Neuronal stem cell (in vitro differentiated cells): ENCODE measurements at regions not wholly inside any gene's neighbourhood (a gene's known extent, or its start where the extent isn't known, plus 50 kb on each side); places are given as distances from the start of the nearest gene placed in this dataset.

Source experiments
- DNase-seq: peaks from one replicate; pipeline ENCODE4 v3.0.0-alpha.2; 2013; ENCODE audit warnings: low spot score
- H2AFZ ChIP-seq: one replicate; pipeline ENCODE4 v1.6.1; 2013; ENCODE audit warnings: mild to moderate bottlenecking, low read length, inconsistent platforms
- H2AK5ac ChIP-seq: 2 replicates; pipeline ENCODE4 v1.6.1; 2013; ENCODE audit warnings: low read depth, mild to moderate bottlenecking, inconsistent platforms, low read length, moderate library complexity, mixed read lengths
- H2BK120ac ChIP-seq: 2 replicates; pipeline ENCODE4 v1.6.1; 2013; ENCODE audit warnings: low read depth, mild to moderate bottlenecking, inconsistent platforms, low read length, moderate library complexity, mixed read lengths
- H2BK12ac ChIP-seq: one replicate; pipeline ENCODE4 v1.6.1; 2013; ENCODE audit warnings: low read length, inconsistent platforms
- H2BK15ac ChIP-seq: 2 replicates; pipeline ENCODE4 v1.6.1; 2013; ENCODE audit warnings: mild to moderate bottlenecking, low read length, inconsistent platforms, mixed read lengths
- H2BK5ac ChIP-seq: one replicate; pipeline ENCODE4 v1.6.1; 2013; ENCODE audit warnings: inconsistent platforms, mild to moderate bottlenecking, low read length, moderate library complexity
- H3K14ac ChIP-seq: one replicate; pipeline ENCODE4 v1.6.1; 2013; ENCODE audit warnings: low read length, inconsistent platforms
- H3K18ac ChIP-seq: 2 replicates; pipeline ENCODE4 v1.6.1; 2013; ENCODE audit warnings: low read length, inconsistent platforms
- H3K23ac ChIP-seq: 2 replicates; pipeline ENCODE4 v1.6.1; 2013; ENCODE audit warnings: low read depth, mild to moderate bottlenecking, mixed read lengths, low read length, inconsistent platforms; ENCODE audit not compliant: poor library complexity
- H3K27ac ChIP-seq: replicated peaks from 3 replicates; pipeline ENCODE4 v1.5.1; 2013; ENCODE audit warnings: low read length, inconsistent platforms
- H3K27me3 ChIP-seq, 3 experiments: 2 replicates each; pipeline ENCODE4 v1.6.1; 2013; ENCODE audit warnings: low read length in 3 of 3, mild to moderate bottlenecking in 2 of 3, inconsistent platforms in 1 of 3, low read depth in 1 of 3, mixed read lengths in 1 of 3, moderate library complexity in 1 of 3; ENCODE audit not compliant: control insufficient read depth in 3 of 3, insufficient read depth in 3 of 3
- H3K36me3 ChIP-seq, 2 donors: replicated peaks in 1 of 2; 2 replicates each; pipeline ENCODE4 v1.6.1; 2013; ENCODE audit warnings: low read length in 2 of 2; ENCODE audit not compliant: control insufficient read depth in 2 of 2, insufficient read depth in 2 of 2
- H3K4ac ChIP-seq: 2 replicates; pipeline ENCODE4 v1.6.1; 2013; ENCODE audit warnings: inconsistent platforms, mild to moderate bottlenecking, low read length, moderate library complexity
- H3K4me1 ChIP-seq, 2 donors: 1 replicate in 1 of 2; 2 replicates in 1 of 2; pipeline ENCODE4 v1.6.1; 2013; ENCODE audit warnings: low read length in 2 of 2, low read depth in 1 of 2; ENCODE audit not compliant: control insufficient read depth in 2 of 2, insufficient read depth in 1 of 2
- H3K4me2 ChIP-seq: one replicate; pipeline ENCODE4 v1.6.1; 2013; ENCODE audit warnings: mild to moderate bottlenecking, low read length, inconsistent platforms; ENCODE audit not compliant: insufficient read depth, poor library complexity, severe bottlenecking
- H3K4me3 ChIP-seq, 2 donors: 2 replicates each; pipeline ENCODE4 v1.5.1; 2013; ENCODE audit warnings: low read length in 2 of 2, mild to moderate bottlenecking in 2 of 2, inconsistent platforms in 1 of 2, moderate library complexity in 1 of 2
- H3K79me1 ChIP-seq: one replicate; pipeline ENCODE4 v1.6.1; 2013; ENCODE audit warnings: low read depth, mild to moderate bottlenecking, inconsistent platforms, low read length, moderate library complexity
- H3K9ac ChIP-seq: one replicate; pipeline ENCODE4 v1.6.1; 2013; ENCODE audit warnings: mild to moderate bottlenecking, low read depth, low read length, inconsistent platforms; ENCODE audit not compliant: poor library complexity
- H3K9me3 ChIP-seq, 2 donors: replicated peaks in 1 of 2; 2 replicates each; pipeline versions ENCODE3 to v1.6.1; 2013; ENCODE audit warnings: low read length in 2 of 2, mild to moderate bottlenecking in 2 of 2, inconsistent platforms in 1 of 2, low read depth in 1 of 2, mixed read lengths in 1 of 2, moderate library complexity in 1 of 2; ENCODE audit not compliant: control insufficient read depth in 2 of 2, insufficient read depth in 1 of 2
- H4K8ac ChIP-seq: one replicate; pipeline ENCODE4 v1.6.1; 2013; ENCODE audit warnings: low read depth, mild to moderate bottlenecking, inconsistent platforms, low read length, moderate library complexity
- H4K91ac ChIP-seq: one replicate; pipeline ENCODE4 v1.6.1; 2013; ENCODE audit warnings: low read length, low read depth, mild to moderate bottlenecking, inconsistent platforms; ENCODE audit not compliant: poor library complexity
- WGBS, 2 donors: extraction: QIAGEN DNeasy Blood & Tissue Kit; methylation state at CpG; one replicate each; pipeline ENCODE4 v1.1.7; 2013; ENCODE audit warnings: missing lambda C conversion rate in 2 of 2, mixed read lengths in 1 of 2; ENCODE audit not compliant: insufficient read length in 2 of 2, insufficient replicate concordance in 1 of 2; ENCODE audit errors: extremely low coverage in 2 of 2; 5-methylcytosine and 5-hydroxymethylcytosine counted together

DNA sequence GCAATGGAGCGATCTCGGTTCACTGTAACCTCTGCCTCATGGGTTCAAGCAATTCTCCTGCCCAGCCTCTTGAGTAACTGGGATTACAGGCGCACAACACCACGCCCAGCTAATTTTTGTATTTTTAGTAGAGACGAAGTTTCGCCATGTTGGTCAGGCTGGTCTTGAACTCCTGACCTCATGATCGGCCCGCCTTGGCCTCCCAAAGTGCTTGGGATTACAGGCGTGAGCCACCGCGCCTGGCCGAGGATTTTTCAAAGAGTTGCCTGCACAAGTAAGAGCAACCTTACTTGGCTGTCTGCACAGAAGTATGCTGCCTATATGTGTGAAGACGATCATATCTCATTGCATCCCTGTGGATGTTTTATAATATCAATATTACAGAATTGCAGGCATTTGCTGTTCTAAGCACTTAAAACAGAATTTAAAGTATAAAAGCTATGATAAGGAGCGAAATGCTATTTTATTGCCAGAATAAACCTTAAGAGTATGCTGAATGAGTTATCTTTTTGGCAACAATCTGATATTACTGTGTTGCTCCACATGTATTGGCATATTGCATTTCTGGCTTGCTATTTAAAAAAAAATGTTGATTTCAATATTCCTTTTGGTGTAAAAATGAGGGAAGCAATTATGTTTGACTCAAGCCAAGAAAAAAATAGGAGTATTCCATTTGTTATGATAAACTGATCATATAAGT lies 379.4 kb upstream of the SEMA3D start:
- Histone ChIP-seq H2BK15ac (no peak overlapping the region), H4K91ac (no peak overlapping the region), H3K14ac (no peak overlapping the region), H3K79me1 (no peaks in the 10 kb centered on the region), H2BK12ac (no peak overlapping the region), H3K4me3 (no peak overlapping the region), H3K27me3 (no peaks in the 10 kb centered on the region), H2AK5ac (no peak overlapping the region), H2BK120ac (no peak overlapping the region), H3K4ac (no peak overlapping the region), H3K4me1 (no peaks in the 10 kb centered on the region), H2BK5ac (no peak overlapping the region), H3K4me2 (no peak overlapping the region), H3K9ac (no peak overlapping the region), H3K18ac (no peak overlapping the region), H2AFZ (no peak overlapping the region), H3K27ac (no peak overlapping the region), H4K8ac (no peak overlapping the region), H3K23ac (no peak overlapping the region), H3K9me3 (no peaks in the 10 kb centered on the region), H3K36me3 (no peaks in the 10 kb centered on the region)
- no peak for DNase-seq
- WGBS, 2 donors = no CpG with 5 or more reads among the region's 14 CpGs

GRCh38 chr7:85565276-85565675 lies 378.4 kb upstream of the SEMA3D start:
- Histone ChIP-seq H3K27ac (no peak overlapping the region), H3K4me3 (no peak overlapping the region)
- DNase-seq = no peak

GRCh38 chr7:85564861-85565260 lies 378.0 kb upstream of the SEMA3D start:
- H3K9ac ChIP-seq = no peak overlapping the region
- no peak overlapping the region for H3K27ac ChIP-seq
- H3K4me3 ChIP-seq = no peak overlapping the region

More at GRCh38 chr7:85565276-85565675, 378.4 kb upstream of the SEMA3D start:
- Histone ChIP-seq H3K4me1 (no peaks in the 10 kb centered on the region), H2BK15ac (no peak overlapping the region), H2AK5ac (no peak overlapping the region), H2AFZ (no peak overlapping the region), H3K4ac (no peak overlapping the region), H3K14ac (no peak overlapping the region), H3K9me3 (no peaks in the 10 kb centered on the region), H3K27me3 (no peaks in the 10 kb centered on the region), H4K8ac (no peak overlapping the region), H3K36me3 (no peaks in the 10 kb centered on the region), H3K18ac (no peak overlapping the region), H2BK5ac (no peak overlapping the region), H2BK12ac (no peak overlapping the region), H4K91ac (no peak overlapping the region), H3K23ac (no peak overlapping the region), H3K9ac (no peak overlapping the region), H2BK120ac (no peak overlapping the region), H3K4me2 (no peak overlapping the region), H3K79me1 (no peaks in the 10 kb centered on the region)

GRCh38 chr7:85561706-85562105 lies 374.9 kb upstream of the SEMA3D start:
- Histone ChIP-seq H3K4ac (no peak overlapping the region), H2AK5ac (no peak overlapping the region), H3K14ac (no peak overlapping the region), H3K4me3 (no peak overlapping the region), H3K9me3 (no peaks in the 10 kb centered on the region), H2BK15ac (no peak overlapping the region), H3K36me3 (no peaks in the 10 kb centered on the region), H4K8ac (no peak overlapping the region), H3K27me3 (no peaks in the 10 kb centered on the region), H3K4me1 (no peaks in the 10 kb centered on the region), H3K23ac (no peak overlapping the region), H3K79me1 (no peaks in the 10 kb centered on the region), H3K18ac (no peak overlapping the region), H3K4me2 (no peak overlapping the region), H2BK120ac (no peak overlapping the region), H2BK12ac (no peak overlapping the region), H3K9ac (no peak overlapping the region), H4K91ac (no peak overlapping the region), H3K27ac (no peak overlapping the region), H2AFZ (peak overlapping the region; percentile 46), H2BK5ac (no peak overlapping the region)
- no peak for DNase-seq

More at GRCh38 chr7:85564861-85565260, 378.0 kb upstream of the SEMA3D start:
- Histone ChIP-seq H3K4ac (no peak overlapping the region), H3K18ac (no peak overlapping the region), H2BK15ac (no peak overlapping the region), H3K23ac (no peak overlapping the region), H3K9me3 (no peaks in the 10 kb centered on the region), H3K4me2 (no peak overlapping the region), H2AFZ (no peak overlapping the region), H2BK120ac (no peak overlapping the region), H3K79me1 (no peaks in the 10 kb centered on the region), H3K36me3 (no peaks in the 10 kb centered on the region), H3K14ac (no peak overlapping the region), H2AK5ac (no peak overlapping the region), H2BK12ac (no peak overlapping the region), H2BK5ac (no peak overlapping the region), H4K8ac (no peak overlapping the region), H3K27me3 (no peaks in the 10 kb centered on the region), H4K91ac (no peak overlapping the region), H3K4me1 (no peaks in the 10 kb centered on the region)
- no peak for DNase-seq
- WGBS, 2 donors = no CpG with 5 or more reads among the region's 3 CpGs
